Lower lobe of right lung (tissue), 2 donors: ENCODE measurements at regions not wholly inside any gene's neighbourhood (a gene's known extent, or its start where the extent isn't known, plus 50 kb on each side); places are given as distances from the start of the nearest gene placed in this dataset.

Experiments used
- ATAC-seq, 2 donors: fragments of 200-7000 bp; cut with Tn5 transposase; one replicate each; pipeline ENCODE4 v1.9.1; 2020 to 2022; ENCODE audit warnings: mild to moderate bottlenecking in 2 of 2, moderate library complexity in 2 of 2
- DNase-seq: peaks from one replicate; pipeline ENCODE4 v3.0.0-alpha.2; 2020
- H3K27ac ChIP-seq: fragments of 200-600 bp; one replicate; pipeline ENCODE4 v1.8.0; 2022
- H3K27me3 ChIP-seq: fragments of 200-600 bp; one replicate; pipeline ENCODE4 v1.8.0; 2022; ENCODE audit warnings: low read depth
- H3K36me3 ChIP-seq: fragments of 200-600 bp; one replicate; pipeline ENCODE4 v1.8.0; 2022; ENCODE audit warnings: mild to moderate bottlenecking
- H3K4me1 ChIP-seq: fragments of 200-600 bp; one replicate; pipeline ENCODE4 v1.8.0; 2022
- H3K4me3 ChIP-seq: fragments of 200-600 bp; one replicate; pipeline ENCODE4 v1.8.0; 2022; ENCODE audit warnings: mild to moderate bottlenecking
- H3K9me3 ChIP-seq: fragments of 200-600 bp; one replicate; pipeline ENCODE4 v1.8.0; 2022
- CTCF ChIP-seq: fragments of 200-600 bp; IDR thresholded peaks from one replicate; pipeline ENCODE4 v1.8.0; 2022; ENCODE audit warnings: antibody characterized with exemption, mild to moderate bottlenecking
- intact Hi-C: fragments of 100-400 bp; cut with DNase I; formaldehyde crosslinking; loops from one replicate; pipeline ENCODE4 v1.11.0; 2022
- donor health status: DM: no; HTN: yes; CAD: no; lungs with severe emphysema.

- ATAC-seq (no peak), DNase-seq (no peak)
- no peaks in the 10 kb centered on the region for H3K9me3 ChIP-seq
- no peaks in the 10 kb centered on the region for H3K4me1 ChIP-seq
- H3K27ac ChIP-seq: no peak overlapping the region
- H3K36me3 ChIP-seq: no peaks in the 10 kb centered on the region
- H3K4me3 ChIP-seq: no peak overlapping the region
- no peaks in the 10 kb centered on the region for H3K27me3 ChIP-seq
- intact Hi-C loops: no loop called here
- TF ChIP-seq CTCF: no peak
These were observed 232.3 kb upstream of the GLI3 start for GRCh38 chr7:42469341-42469740.

GRCh38 chr7:42468471-42468870 is 231.5 kb upstream of the GLI3 start:
- no peak overlapping the region for H3K4me3 ChIP-seq
- ATAC-seq (no peak), DNase-seq (no peak)
- no peak for TF ChIP-seq CTCF
- no peak overlapping the region for H3K27ac ChIP-seq
- intact Hi-C loops: no loop called here
- no peaks in the 10 kb centered on the region for H3K36me3 ChIP-seq
- no peaks in the 10 kb centered on the region for H3K9me3 ChIP-seq
- H3K27me3 ChIP-seq: no peaks in the 10 kb centered on the region
- no peaks in the 10 kb centered on the region for H3K4me1 ChIP-seq

GRCh38 chr7:42461537-42461936 is 224.5 kb upstream of the GLI3 start:
- intact Hi-C loops: no loop called here
- no peak for ATAC-seq
- Histone ChIP-seq H3K9me3 (no peaks in the 10 kb centered on the region), H3K36me3 (no peaks in the 10 kb centered on the region), H3K27me3 (no peaks in the 10 kb centered on the region), H3K4me1 (no peaks in the 10 kb centered on the region), H3K4me3 (no peak overlapping the region), H3K27ac (no peak overlapping the region)
- no peak for DNase-seq
- no peak for TF ChIP-seq CTCF

- no peak for TF ChIP-seq CTCF
- Histone ChIP-seq H3K27me3 (no peaks in the 10 kb centered on the region), H3K27ac (no peak overlapping the region), H3K4me3 (no peak overlapping the region), H3K9me3 (no peaks in the 10 kb centered on the region), H3K4me1 (no peaks in the 10 kb centered on the region), H3K36me3 (no peaks in the 10 kb centered on the region)
- no peak for ATAC-seq
- intact Hi-C loops: no loop called here
- DNase-seq: no peak
These were observed 223.9 kb upstream of the GLI3 start for GRCh38 chr7:42460933-42461332.

GRCh38 chr7:42460148-42460547 is 223.1 kb upstream of the GLI3 start:
- ATAC-seq (no peak), DNase-seq (no peak)
- intact Hi-C loops: no loop called here
- H3K36me3 ChIP-seq: no peaks in the 10 kb centered on the region
- no peaks in the 10 kb centered on the region for H3K4me1 ChIP-seq
- no peak overlapping the region for H3K27ac ChIP-seq
- H3K27me3 ChIP-seq: no peaks in the 10 kb centered on the region
- H3K4me3 ChIP-seq: no peak overlapping the region
- H3K9me3 ChIP-seq: no peaks in the 10 kb centered on the region
- TF ChIP-seq CTCF: no peak

GRCh38 chr7:42457663-42458062 is 220.7 kb upstream of the GLI3 start:
- Histone ChIP-seq H3K4me1 (no peaks in the 10 kb centered on the region), H3K27ac (no peak overlapping the region), H3K27me3 (no peaks in the 10 kb centered on the region), H3K9me3 (no peaks in the 10 kb centered on the region), H3K36me3 (no peaks in the 10 kb centered on the region), H3K4me3 (no peak overlapping the region)
- no peak for TF ChIP-seq CTCF
- DNase-seq (no peak), ATAC-seq (no peak)
- intact Hi-C loops: no loop called here
